Right lobe of liver (tissue), 6 donors: ENCODE measurements at regions not wholly inside any gene's neighbourhood (a gene's known extent, or its start where the extent isn't known, plus 50 kb on each side); places are given as distances from the start of the nearest gene placed in this dataset.
A peak's percentile ranks its signal among the peaks of the same experiment; 100 is the strongest.

Source experiments
- ATAC-seq, 4 donors: fragments of 200-7000 bp; cut with Tn5 transposase; one replicate each; pipeline ENCODE4 v1.9.1; 2020; ENCODE audit warnings: mild to moderate bottlenecking in 4 of 4, moderate library complexity in 4 of 4
- DNase-seq, 3 donors: peaks; one replicate each; pipeline ENCODE4 v3.0.0-alpha.2; 2020
- H3K27ac ChIP-seq, 3 donors: fragments of 200-600 bp; one replicate each; pipeline ENCODE4 v1.8.0; 2022
- H3K27me3 ChIP-seq, 2 donors: fragments of 200-600 bp; one replicate each; pipeline ENCODE4 v1.8.0; 2022
- H3K36me3 ChIP-seq, 4 donors: fragments of 200-600 bp; sonication (generic) in 1 of 4; one replicate each; pipeline versions ENCODE4 v1.5.1 to v1.8.0; 2017 to 2022; ENCODE audit warnings: control low read depth in 1 of 4
- H3K4me1 ChIP-seq, 4 donors: fragments of 200-600 bp; sonication (generic) in 1 of 4; one replicate each; pipeline versions ENCODE4 v1.5.1 to v1.8.0; 2017 to 2022; ENCODE audit warnings: control low read depth in 1 of 4
- H3K4me3 ChIP-seq, 3 donors: fragments of 200-600 bp; one replicate each; pipeline ENCODE4 v1.8.0; 2022
- H3K9me3 ChIP-seq, 4 donors: fragments of 200-600 bp; sonication (generic) in 1 of 4; one replicate each; pipeline versions ENCODE4 v1.5.1 to v1.8.0; 2017 to 2022; ENCODE audit warnings: control low read depth in 1 of 4
- POLR2A ChIP-seq: fragments of 450-650 bp; IDR thresholded peaks from one replicate; pipeline ENCODE4 v1.6.1; 2017; ENCODE audit warnings: antibody characterized with exemption, mild to moderate bottlenecking
- whole genome bisulfite sequencing: methylation state at CpG from one replicate; pipeline ENCODE4 v1.1.6; 2018; ENCODE audit warnings: low coverage, low lambda C conversion rate; ENCODE audit not compliant: insufficient coverage; ENCODE audit errors: missing lambda C conversion rate; 5-methylcytosine and 5-hydroxymethylcytosine counted together
- intact Hi-C, 2 donors: fragments of 100-400 bp; cut with DNase I; formaldehyde crosslinking; loops; one replicate each; pipeline versions ENCODE4 v1.11.2 to v1.14.1; 2022
- TF ChIP-seq, protein P1 (sequence below), 4 donors: fragments of 200-600 bp in 3 of 4; fragments of 450-650 bp in 1 of 4; IDR thresholded peaks; one replicate each; pipeline versions ENCODE4 v1.5.1 to v1.8.0; 2016 to 2022; ENCODE audit warnings: antibody characterized with exemption in 4 of 4, mild to moderate bottlenecking in 2 of 4
- donor health status: DM: no; HTN: yes; CAD: no.
- donor health status: DM: no; HTN: no; CAD: no.
- donor health status: DM: no; HTN: no; CAD: no.
- donor health status: DM: no; HTN: yes; CAD: no.
- donor health status: DM: no; HTN: yes; CAD: no.

DNA sequence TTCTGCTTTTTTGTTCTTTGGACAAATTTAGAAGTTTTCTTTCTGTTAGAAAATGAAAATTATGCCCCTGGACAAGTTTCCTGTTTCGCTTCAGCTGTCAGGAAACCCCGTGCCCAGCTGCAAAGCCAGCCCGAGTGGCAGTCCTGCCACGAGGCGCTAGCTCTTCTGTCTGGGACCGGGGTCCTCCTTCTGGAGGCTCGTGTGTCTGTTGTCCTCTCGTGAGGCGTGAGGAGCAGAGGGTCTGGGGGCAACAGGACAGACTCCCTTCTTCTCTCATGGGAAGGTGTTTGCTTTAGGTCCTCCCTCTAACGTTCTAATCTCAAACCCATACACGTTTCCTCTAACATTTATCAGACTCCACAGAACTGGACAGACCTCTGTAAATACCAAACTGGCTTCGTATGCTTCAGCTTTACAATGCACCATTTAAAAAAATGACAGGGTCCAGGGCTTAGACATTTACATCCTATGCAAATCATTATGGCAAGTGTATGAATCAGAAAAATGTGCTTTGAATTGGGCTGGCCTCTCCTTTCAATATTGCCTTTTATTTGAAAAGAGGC is 184.5 kb upstream of the SHH start:
- Histone ChIP-seq H3K27me3 (no peaks in the 10 kb centered on the region), H3K36me3 (no peaks in the 10 kb centered on the region), H3K27ac (no peak overlapping the region), H3K4me1 (no peaks in the 10 kb centered on the region), H3K9me3 (no peaks in the 10 kb centered on the region), H3K4me3 (no peak overlapping the region)
- DNase-seq, result no peak
- no peak for ATAC-seq
- WGBS, result 40% methylated on average over 7 of the region's 12 CpGs
- no peak for TF ChIP-seq POLR2A
- TF ChIP-seq, protein P1, sequence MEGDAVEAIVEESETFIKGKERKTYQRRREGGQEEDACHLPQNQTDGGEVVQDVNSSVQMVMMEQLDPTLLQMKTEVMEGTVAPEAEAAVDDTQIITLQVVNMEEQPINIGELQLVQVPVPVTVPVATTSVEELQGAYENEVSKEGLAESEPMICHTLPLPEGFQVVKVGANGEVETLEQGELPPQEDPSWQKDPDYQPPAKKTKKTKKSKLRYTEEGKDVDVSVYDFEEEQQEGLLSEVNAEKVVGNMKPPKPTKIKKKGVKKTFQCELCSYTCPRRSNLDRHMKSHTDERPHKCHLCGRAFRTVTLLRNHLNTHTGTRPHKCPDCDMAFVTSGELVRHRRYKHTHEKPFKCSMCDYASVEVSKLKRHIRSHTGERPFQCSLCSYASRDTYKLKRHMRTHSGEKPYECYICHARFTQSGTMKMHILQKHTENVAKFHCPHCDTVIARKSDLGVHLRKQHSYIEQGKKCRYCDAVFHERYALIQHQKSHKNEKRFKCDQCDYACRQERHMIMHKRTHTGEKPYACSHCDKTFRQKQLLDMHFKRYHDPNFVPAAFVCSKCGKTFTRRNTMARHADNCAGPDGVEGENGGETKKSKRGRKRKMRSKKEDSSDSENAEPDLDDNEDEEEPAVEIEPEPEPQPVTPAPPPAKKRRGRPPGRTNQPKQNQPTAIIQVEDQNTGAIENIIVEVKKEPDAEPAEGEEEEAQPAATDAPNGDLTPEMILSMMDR (IDR thresholded peaks at IDR 0.05), result no peak
- intact Hi-C loops, result no loop called here

DNA sequence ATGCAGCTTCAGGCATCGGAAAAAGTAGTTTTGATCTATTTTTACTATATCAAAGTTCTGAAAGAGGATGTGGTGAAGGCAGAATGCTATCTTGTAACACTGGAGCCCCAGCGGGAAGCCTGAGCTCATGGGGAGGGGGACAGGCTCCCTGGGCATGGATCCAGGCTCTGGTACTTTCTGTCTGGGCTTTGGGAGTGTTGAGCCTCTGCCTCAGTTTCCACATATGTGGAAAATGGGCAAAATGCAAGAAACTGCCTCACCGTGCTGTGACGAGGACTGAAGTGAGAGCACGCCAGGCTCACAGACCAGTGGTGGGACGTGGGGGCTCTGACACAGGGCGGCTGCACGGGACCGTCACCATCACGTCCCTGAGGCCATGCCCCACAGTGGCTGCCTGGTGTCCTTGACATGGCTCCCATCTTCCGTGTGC is 182.9 kb upstream of the SHH start:
- Histone ChIP-seq H3K4me3 (no peak overlapping the region), H3K36me3 (no peaks in the 10 kb centered on the region), H3K27ac (no peak overlapping the region), H3K4me1 (no peaks in the 10 kb centered on the region), H3K27me3 (no peaks in the 10 kb centered on the region), H3K9me3 (no peaks in the 10 kb centered on the region)
- 46% methylated on average over 4 of the region's 11 CpGs for WGBS
- TF ChIP-seq POLR2A, result no peak
- TF ChIP-seq, protein P1 (IDR thresholded peaks at IDR 0.05), result no peak
- DNase-seq (no peak), ATAC-seq (no peak)
- intact Hi-C loops, result no loop called here

DNA sequence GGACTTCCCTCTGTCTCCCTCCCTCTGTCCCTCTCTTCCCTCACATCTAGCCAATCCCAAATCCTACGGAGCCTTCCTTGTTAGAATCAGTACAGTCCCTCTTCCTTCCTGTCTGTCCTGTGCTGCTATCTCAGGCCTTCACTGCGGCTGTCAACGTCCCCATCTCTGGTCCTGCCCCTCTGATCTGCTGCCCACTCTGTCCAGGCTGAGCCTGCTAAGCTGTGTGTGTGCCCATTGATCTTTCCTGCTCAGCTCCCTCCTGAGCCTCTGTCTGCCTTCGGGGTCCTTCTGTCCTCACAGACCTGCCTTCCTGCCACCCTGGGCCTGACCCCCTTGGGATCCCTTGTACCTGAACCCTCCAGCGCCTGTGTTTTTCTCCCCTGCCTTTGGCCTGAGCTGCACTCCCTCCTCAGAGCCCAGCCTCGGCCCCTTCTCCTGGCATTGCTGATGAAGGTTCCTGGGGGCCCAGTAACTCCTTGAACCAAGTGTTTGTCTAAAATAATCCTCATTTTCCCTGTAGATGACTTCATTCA is 182.1 kb upstream of the SHH start:
- Histone ChIP-seq H3K27me3 (no peaks in the 10 kb centered on the region), H3K4me3 (no peak overlapping the region), H3K9me3 (no peaks in the 10 kb centered on the region), H3K4me1 (no peaks in the 10 kb centered on the region), H3K36me3 (no peaks in the 10 kb centered on the region), H3K27ac (no peak overlapping the region)
- no peak for ATAC-seq
- WGBS, result 46% methylated on average over 6 of the region's 6 CpGs
- intact Hi-C loops, result no loop called here
- no peak for TF ChIP-seq POLR2A
- TF ChIP-seq, protein P1 (IDR thresholded peaks at IDR 0.05), result no peak
- no peak for DNase-seq

DNA sequence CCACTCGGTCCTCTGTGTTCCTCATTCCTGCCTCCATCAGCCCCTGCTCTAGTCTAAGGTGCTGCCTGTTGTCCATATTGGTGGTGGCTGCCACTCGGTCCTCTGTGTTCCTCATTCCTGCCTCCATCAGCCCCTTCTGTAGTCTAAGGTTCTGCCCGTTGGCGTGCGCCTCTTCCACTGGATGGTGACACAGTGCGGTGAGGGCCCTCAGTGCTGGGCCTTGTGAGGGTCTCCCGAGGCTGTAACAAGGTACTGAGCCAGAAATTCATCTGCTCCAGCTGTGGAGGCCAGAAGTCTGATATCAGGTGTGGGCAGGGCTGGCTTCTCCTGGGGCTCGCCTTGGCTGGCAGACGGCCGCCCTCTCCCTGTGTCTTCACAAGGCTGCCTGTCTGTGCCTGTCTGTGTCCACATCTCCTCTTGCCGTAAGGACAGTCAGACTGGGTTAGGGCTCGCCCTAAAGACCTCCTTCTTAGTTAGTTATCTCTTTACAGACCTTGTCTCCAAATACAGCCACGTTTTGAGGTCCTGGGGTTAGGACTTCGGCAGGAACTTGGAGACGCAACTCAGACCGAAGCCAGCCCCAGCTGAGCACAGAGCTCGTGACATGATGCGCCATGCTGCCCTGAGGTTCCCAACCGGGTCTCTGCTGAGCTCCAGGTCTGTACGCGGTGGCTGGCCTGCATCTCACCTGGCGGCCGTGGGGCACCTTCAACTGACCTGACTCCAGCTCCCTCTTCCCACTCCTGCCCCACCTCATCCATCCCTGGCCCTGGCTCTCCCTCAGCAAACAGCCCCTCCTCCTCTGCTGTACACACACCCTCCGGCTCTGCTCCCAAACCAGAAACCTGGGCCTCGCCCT is 181.4 kb upstream of the SHH start:
- no peaks in the 10 kb centered on the region for H3K27me3 ChIP-seq
- H3K27ac ChIP-seq, result no peak overlapping the region
- peak in 2 of 4 donors; percentile 16 to 20 for ATAC-seq
- H3K4me3 ChIP-seq, result no peak overlapping the region
- 80% methylated on average over 9 of the region's 25 CpGs for WGBS
- TF ChIP-seq, protein P1 (IDR thresholded peaks at IDR 0.05), result no peak
- TF ChIP-seq POLR2A, result no peak
- no peaks in the 10 kb centered on the region for H3K36me3 ChIP-seq
- intact Hi-C loops, result no loop called here
- H3K4me1 ChIP-seq, result no peaks in the 10 kb centered on the region
- DNase-seq, result no peak
- H3K9me3 ChIP-seq, result no peaks in the 10 kb centered on the region
